Hepatocyte (in vitro differentiated cells): ENCODE measurements at regions not wholly inside any gene's neighbourhood (a gene's known extent, or its start where the extent isn't known, plus 50 kb on each side); places are given as distances from the start of the nearest gene placed in this dataset. TPM values are rescaled to one million over a fixed set of nuclear protein-coding genes. Genes with fewer than 3 reads are reported as not detected.

Experiments
- DNase-seq: peaks from one replicate; pipeline ENCODE4 v3.0.0-alpha.2; 2016; ENCODE audit warnings: low spot score
- H2AFZ ChIP-seq: fragments of 200-600 bp; sonication (generic); 2 replicates; pipeline ENCODE4 v1.6.0; 2016; ENCODE audit warnings: antibody characterized with exemption, mild to moderate bottlenecking
- H3K27ac ChIP-seq: fragments of 200-600 bp; sonication (generic); 2 replicates; pipeline ENCODE4 v1.5.1; 2016; ENCODE audit warnings: mild to moderate bottlenecking
- H3K27me3 ChIP-seq: fragments of 200-600 bp; sonication (generic); 2 replicates; pipeline ENCODE4 v1.6.1; 2016
- H3K36me3 ChIP-seq: fragments of 200-600 bp; sonication (generic); replicated peaks from 2 replicates; pipeline ENCODE4 v1.5.1; 2016; ENCODE audit warnings: low read depth; ENCODE audit not compliant: insufficient read depth
- H3K4me1 ChIP-seq: fragments of 200-600 bp; sonication (generic); 2 replicates; pipeline ENCODE4 v1.5.1; 2016; ENCODE audit warnings: mild to moderate bottlenecking, moderate library complexity; ENCODE audit not compliant: insufficient read depth
- H3K4me2 ChIP-seq: fragments of 200-600 bp; sonication (generic); 2 replicates; pipeline ENCODE4 v1.6.0; 2016
- H3K4me3 ChIP-seq: fragments of 200-600 bp; sonication (generic); 2 replicates; pipeline ENCODE4 v1.5.1; 2016; ENCODE audit warnings: mild to moderate bottlenecking
- H3K79me2 ChIP-seq: fragments of 200-600 bp; sonication (generic); 2 replicates; pipeline ENCODE4 v1.6.0; 2017; ENCODE audit warnings: mild to moderate bottlenecking
- H3K9me2 ChIP-seq: fragments of 200-600 bp; sonication (generic); replicated peaks from 2 replicates; pipeline ENCODE4 v1.6.0; 2017; ENCODE audit warnings: mild to moderate bottlenecking; ENCODE audit not compliant: insufficient read depth
- H3K9me3 ChIP-seq: fragments of 200-600 bp; sonication (generic); 2 replicates; pipeline ENCODE4 v1.5.1; 2016; ENCODE audit warnings: low read depth, mild to moderate bottlenecking
- H4K20me1 ChIP-seq: fragments of 200-600 bp; sonication (generic); 2 replicates; pipeline ENCODE4 v1.6.0; 2016; ENCODE audit warnings: mild to moderate bottlenecking; ENCODE audit not compliant: insufficient read depth, poor library complexity, severe bottlenecking
- CTCF ChIP-seq: fragments of 200-600 bp; sonication (generic); IDR thresholded peaks from 2 replicates; pipeline ENCODE4 v1.5.1; 2016; ENCODE audit warnings: antibody characterized with exemption, mild to moderate bottlenecking; ENCODE audit not compliant: poor library complexity
- EZH2 ChIP-seq: fragments of 200-600 bp; sonication (generic); IDR thresholded peaks from 2 replicates; pipeline ENCODE4 v1.6.1; 2016; ENCODE audit warnings: antibody characterized with exemption, mild to moderate bottlenecking, borderline replicate concordance
- EZH2phosphoT487 ChIP-seq: fragments of 200-600 bp; sonication (generic); IDR thresholded peaks from one replicate; pipeline ENCODE4 v1.6.1; 2018; ENCODE audit warnings: antibody characterized with exemption, mild to moderate bottlenecking, low read depth, moderate library complexity; ENCODE audit not compliant: unreplicated experiment, severe bottlenecking
- WGBS: methylation state at CpG from one replicate; pipeline ENCODE4 v1.1.6; 2016; ENCODE audit warnings: low lambda C conversion rate; ENCODE audit errors: missing lambda C conversion rate; 5-methylcytosine and 5-hydroxymethylcytosine counted together
- small RNA-seq: library from RNA; depleted of rRNA; stranded (forward); fragments of <200 nt; gene quantifications from one replicate; pipeline ENCODE3, GENCODE V24; 2014

DNA sequence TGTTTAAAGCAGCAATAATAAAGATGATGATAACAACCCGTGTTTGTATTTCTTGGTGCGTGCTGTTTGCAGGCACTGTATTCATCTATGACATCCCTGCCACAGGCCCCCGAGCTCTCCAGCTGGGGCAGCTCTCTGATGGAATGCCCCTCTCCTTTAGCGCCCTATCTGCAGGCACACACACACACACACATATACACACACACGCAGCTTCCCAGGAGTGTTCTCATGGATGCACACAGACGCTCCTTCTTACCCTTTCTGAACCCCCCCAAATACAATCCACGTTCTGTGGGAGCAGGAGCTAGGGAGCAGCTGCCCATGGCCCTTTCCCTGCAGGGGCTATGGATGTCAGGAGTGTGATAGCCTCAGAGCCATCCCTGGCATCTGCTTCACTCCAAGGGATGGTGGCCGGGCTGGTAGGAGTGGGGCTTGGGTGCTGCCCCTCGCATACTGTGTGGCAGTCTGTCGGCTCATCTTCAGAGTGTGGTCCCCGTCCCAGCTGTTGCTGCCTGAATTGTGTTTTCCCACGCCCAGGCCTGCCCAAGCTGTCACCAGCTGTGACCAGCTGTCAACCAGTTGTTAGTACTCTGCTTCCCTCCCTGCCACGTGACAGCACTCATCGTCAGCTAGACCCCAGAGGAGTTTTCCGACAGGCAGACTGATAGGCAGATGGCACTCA lies 50.8 kb upstream of the MYCN start:
- H3K27me3 ChIP-seq, result no peaks in the 10 kb centered on the region
- no peaks in the 10 kb centered on the region for H4K20me1 ChIP-seq
- H3K36me3 ChIP-seq, result no peaks in the 10 kb centered on the region
- H3K4me1 ChIP-seq, result peaks cover 11% of the 10 kb centered on the region
- H3K9me3 ChIP-seq, result no peaks in the 10 kb centered on the region
- no peak for DNase-seq
- 71% methylated on average over 14 of the region's 15 CpGs for WGBS
- no peak overlapping the region for H3K4me3 ChIP-seq
- H3K27ac ChIP-seq, result no peak overlapping the region
- no peak overlapping the region for H2AFZ ChIP-seq
- TF ChIP-seq EZH2 (no peak), CTCF (no peak), EZH2phosphoT487 (no peak)
- no peak overlapping the region for H3K4me2 ChIP-seq
- no peaks in the 10 kb centered on the region for H3K79me2 ChIP-seq
- H3K9me2 ChIP-seq, result no peaks in the 10 kb centered on the region

GRCh38 chr2:15890124-15890754 lies 50.1 kb upstream of the MYCN start:
- 81% methylated on average over 18 of the region's 18 CpGs for WGBS
- Histone ChIP-seq H3K4me2 (no peak overlapping the region), H3K27me3 (no peaks in the 10 kb centered on the region), H3K9me3 (no peaks in the 10 kb centered on the region), H3K9me2 (no peaks in the 10 kb centered on the region), H4K20me1 (no peaks in the 10 kb centered on the region), H3K4me3 (no peak overlapping the region), H3K27ac (no peak overlapping the region), H3K36me3 (no peaks in the 10 kb centered on the region), H3K79me2 (no peaks in the 10 kb centered on the region), H2AFZ (no peak overlapping the region), H3K4me1 (peaks cover 11% of the 10 kb centered on the region)
- TF ChIP-seq CTCF, result no peak
- no peak for TF ChIP-seq EZH2phosphoT487
- TF ChIP-seq EZH2, result no peak
- no peak for DNase-seq

Small RNA genes lying in the stretch of these regions (small RNA-seq; reads per million reads assigned to genes)
- not detected for gene RNU5E-7P
